GM19372 (cell line): ENCODE measurements at regions not wholly inside any gene's neighbourhood (a gene's known extent, or its start where the extent isn't known, plus 50 kb on each side); places are given as distances from the start of the nearest gene placed in this dataset.
"Not testable (repeated sequence)": the region's sequence is repeated elsewhere in the genome, so short reads cannot be mapped to it uniquely, and the experiment has no call there.

ENCODE experiments used
- ATAC-seq: cut with Tn5 transposase; IDR thresholded peaks from one replicate; pipeline ENCODE4 v1.9.1; 2021; ENCODE audit warnings: mild to moderate bottlenecking, low read depth, moderate library complexity; ENCODE audit not compliant: unreplicated experiment

DNA sequence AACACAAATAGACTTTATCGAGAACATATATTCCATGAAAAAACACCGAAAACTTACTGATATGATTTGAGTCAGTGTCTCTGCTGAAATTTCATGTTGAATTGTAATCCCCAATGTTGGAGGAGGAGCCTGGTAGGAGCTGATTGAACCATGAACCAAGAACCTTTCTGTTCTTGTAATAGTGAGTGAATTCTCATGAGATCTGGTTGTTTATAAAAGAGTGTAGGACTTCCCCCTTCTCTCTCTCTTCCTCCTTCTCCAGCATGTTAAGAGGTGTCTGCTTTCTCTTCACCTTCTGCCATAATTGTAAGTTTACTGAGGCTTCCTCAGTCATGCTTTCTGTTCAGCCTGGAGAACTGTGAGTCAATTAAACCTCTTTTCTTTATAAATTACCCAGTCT is 1289.3 kb upstream of the CITED2 start:
- ATAC-seq = no peak

DNA sequence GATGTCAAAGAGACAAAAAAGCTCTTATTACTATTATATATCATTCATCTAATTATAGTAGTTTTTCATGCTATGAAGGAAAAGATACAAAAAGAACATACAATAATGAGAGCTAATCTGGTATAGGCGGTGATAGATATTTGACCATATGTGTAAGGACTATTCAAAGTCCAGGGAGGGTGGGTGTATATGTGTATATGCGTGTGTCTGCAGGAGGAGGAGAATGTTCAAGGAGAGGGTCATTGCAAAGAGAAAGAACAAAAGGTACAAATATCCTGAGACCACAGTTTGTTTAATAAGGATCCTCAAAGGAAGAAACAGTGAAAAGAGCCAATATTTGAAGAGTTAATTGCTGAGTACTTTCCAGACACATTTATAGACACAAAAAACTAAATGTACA is 1288.6 kb upstream of the CITED2 start:
- no peak for ATAC-seq

DNA sequence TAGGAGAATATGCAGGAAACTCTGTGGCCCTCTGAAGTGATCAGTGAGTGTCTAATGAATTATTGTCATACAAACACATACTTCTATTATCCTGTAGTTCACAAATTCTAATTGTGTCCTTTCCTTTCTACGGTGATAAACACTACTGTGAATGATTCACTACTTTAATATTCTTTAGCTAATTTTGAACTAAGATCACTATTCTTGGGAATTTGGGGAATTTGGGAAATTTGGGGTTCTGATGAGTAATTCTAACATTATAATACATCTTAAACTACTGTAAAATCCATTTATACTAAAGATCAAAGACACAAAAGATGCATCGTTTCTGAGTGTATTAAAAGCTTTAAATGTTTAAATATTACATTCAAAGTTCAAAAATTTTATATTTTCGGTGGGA is 1287.2 kb upstream of the CITED2 start:
- ATAC-seq = no peak

DNA sequence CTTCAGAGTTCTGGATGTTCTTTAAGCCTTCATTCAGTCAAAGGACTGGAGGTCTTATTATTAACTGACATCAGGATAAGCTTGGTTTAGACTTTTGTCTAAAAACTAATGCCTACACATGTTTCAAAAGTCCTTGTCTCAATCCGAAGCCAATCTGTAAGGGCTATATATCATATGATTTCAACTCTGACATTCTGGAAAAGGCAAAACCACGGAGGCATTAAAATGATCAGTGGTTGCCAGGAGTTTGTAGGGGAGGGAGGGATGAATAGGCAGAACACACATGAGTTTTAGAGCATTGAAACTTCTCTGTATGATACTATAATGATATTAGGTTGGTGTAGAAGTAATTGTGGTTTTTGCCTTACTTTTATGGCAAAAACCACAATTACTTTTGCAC is 1285.8 kb upstream of the CITED2 start:
- ATAC-seq = no peak

DNA sequence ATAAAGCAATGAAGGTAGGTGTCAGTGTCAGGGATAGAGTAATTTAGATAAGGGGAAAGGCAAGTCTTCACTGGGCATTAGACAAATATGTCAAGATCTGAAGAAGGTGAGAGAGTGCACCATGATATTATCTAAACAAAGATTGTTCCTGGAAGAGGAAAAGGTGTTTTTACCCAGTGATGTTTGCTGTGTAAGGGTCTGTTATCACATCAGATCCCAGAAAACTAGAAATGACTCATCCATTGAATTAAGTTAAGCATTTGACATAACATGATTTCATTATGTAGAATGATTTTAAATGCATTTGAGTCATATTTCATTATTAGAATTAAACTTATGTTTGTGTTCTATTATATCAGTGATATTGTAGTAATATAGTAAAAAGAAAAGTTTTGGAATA is 1279.5 kb upstream of the CITED2 start:
- no peak for ATAC-seq

DNA sequence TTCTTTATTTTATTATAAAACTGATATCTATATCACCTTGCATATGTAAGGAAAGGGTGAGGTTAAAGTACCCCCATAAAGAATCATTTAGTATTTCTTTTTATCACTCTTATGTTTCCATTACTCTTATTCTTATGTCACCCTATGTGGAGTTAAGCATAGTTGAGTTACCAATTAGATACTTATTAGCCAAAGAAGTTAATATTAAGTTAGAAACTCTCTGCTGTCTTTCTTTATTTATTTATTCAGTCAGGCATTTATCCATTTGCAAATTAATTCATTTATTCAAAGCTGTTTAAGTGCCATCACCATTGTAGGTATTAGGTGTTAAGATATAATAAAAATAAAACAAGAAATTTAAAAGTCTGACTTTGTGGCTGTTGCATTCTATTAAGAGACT is 1279.1 kb upstream of the CITED2 start:
- ATAC-seq = no peak

DNA sequence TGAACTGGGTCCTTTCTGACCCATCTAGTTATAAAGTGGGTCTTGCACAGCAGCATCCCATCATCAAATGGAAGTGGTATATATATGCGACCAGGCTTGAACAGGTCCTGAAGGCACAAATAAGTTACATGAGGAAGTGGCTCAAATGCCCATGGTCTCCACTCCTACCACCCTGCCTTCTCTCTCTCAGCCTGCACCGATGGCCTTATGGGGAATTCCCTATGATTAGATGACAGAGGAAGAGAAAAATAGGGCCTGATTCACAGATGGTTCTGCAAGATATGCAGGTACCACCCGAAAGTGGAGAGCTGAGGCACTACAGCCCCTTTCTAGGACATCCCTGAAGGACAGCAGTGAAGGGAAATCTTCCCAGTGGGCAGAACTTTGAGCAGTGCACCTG is 1275.1 kb upstream of the CITED2 start:
- ATAC-seq = not testable (repeated sequence)

DNA sequence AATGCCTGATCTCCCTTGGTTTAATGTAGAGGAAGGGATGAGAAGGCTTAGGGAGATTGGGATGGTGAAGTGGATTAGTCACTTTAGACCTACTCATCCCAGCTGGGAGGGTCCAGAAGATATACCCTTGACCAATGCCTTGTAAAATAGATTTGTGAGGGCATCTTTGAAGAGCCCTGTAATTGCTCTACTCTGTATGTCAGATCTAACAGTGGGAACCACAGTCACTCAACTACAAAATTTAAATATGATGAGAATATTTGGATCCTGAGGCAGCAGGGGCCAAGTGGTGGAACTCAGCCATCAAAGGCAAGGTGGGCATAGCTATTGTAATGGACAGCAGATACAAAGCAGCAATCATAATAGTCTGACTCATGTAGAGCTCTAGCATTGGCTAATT is 1272.9 kb upstream of the CITED2 start:
- ATAC-seq = not testable (repeated sequence)

DNA sequence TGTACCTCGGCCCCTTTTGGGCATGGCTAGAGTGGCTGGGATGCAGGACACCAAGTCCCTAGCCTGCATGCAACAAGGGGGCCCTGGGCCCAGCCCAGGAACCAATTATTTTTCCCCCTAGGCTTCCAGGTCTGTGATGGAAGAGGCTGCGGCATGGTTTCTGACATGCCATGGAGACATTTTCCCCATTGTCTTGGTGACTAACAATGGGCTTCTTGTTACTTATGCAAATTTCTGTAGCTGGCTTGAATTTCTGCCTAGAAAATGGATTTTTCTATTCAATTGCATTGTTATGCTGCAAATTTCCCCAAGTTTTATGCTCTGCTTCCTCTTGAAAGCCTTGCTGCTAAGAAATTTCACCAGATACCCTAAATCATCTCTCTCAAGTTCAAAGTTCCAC is 1269.6 kb upstream of the CITED2 start:
- ATAC-seq = no peak

DNA sequence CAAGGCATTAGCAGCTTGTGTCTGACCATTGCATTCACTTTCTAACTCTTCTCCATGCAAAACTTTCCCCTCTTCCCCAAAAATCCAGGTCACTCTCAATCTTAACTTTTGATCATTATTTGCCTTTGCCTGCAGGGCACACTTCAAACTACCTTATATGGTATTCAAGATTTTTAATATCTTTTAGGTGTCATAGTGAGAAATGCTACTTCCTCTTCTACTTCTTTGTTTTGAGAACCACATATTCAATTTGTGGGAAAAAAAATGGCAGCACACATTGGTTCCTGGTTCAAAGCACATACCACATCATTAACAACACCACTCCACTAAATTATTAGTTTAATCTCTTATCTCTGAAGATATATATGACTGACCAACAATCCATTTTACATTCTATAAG is 1267.0 kb upstream of the CITED2 start:
- ATAC-seq = peak; percentile 68

DNA sequence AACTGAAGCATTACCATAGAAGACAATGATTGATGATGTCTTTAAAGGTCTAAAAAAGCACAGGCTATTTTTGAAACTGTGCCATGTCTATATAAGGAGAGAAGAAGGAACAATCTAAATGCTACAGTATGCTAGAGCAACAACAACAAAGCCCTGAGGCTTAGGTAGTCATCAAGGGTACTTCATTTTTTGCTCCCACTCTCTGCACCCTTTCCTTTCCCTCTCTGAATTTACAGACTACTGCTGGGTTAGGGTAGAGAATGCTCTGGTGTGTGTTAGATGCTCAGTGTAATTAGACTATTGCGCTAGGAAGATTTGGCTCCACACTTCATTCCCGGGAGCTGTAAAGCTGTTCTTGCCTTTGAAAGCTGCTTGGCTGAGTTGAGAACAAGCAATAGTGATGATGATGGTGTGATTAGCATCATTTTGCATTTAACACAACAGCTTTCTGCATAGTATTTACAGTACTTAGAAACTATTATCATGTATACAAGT is 1262.5 kb upstream of the CITED2 start:
- no peak for ATAC-seq

DNA sequence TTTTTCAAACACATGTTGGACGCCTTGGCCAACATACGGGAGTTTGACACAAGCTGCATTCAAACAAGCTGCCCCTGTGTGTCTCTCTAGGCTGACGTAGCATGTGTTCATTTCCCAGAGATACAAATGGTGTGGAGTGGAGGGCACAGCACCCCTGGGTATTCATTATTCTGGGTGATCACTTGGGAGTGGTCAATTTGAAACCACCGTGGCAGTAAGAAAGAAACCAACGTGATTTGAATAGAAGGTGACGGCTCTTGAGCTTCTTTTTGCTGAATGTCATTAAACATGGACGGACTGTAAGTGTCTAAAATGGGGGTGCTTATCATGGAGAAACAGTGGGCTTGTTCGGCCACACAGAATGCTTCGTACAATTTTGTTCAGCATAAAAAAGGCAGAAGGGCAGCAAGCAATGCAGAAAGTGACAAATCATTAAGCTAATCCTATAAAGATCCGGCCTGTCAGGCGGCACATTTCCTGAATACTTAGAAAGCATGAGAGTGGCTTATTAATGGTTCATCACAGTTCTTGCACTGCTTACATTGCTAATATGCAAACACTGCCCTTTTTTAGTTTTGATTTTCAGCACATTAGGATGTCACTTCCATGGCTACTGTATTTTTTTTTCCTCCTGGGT is 1261.9 kb upstream of the CITED2 start:
- ATAC-seq = no peak

DNA sequence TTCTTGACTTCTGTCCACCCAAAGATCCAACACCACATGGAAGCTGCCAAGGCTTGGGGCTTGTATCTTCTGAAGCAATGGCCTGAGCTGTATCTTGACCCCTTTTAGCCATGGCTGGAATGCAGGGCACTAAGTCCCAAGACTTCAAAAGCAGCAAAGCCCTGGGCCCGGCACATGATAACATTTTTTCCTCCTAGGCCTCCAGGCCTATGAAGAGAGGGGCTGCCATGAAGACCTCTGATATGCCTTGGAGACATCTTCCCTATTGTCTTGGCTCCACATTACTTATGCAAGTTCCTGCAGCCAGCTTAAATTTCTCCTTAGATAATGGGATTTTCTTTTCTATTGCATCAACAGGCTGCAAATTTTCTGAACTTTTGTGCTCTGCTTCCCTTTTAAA is 1252.6 kb upstream of the CITED2 start:
- no peak for ATAC-seq

DNA sequence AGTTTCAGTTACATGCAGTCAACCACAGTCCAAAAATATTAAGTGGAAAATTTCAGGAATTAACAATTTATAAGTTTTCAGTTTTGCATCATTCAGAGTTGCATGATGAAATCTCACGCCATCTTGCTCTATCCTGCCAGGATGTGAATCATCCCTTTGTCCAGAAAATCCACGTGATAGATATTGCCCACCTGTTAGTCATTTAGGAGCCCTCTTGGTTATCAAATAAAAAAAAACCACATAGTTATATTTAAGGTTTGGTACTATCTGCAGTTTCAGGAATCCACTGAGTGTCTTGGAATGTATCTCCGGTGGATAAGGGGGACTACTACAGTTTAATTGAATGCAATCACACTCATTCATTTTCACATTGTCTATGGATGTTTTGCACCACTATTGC is 1249.0 kb upstream of the CITED2 start:
- no peak for ATAC-seq

DNA sequence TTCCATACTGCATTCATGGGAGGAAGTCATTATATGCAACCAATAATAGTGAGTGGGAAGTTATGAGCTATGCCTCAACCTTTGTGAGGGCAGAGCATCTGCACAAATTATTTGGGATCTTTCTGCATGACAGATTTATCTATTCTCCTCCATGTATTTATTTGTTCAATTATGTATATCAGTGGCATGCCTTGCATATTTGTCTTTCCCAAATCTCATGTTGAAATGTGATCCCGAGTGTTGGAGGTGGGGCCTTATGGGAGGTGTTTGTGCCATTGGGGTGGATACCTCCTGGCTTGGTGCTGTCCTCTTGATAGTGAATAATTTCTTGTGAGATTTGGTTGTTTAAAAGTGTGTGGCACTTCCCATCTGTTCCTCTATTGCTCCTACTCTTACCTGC is 1246.0 kb upstream of the CITED2 start:
- ATAC-seq = no peak

DNA sequence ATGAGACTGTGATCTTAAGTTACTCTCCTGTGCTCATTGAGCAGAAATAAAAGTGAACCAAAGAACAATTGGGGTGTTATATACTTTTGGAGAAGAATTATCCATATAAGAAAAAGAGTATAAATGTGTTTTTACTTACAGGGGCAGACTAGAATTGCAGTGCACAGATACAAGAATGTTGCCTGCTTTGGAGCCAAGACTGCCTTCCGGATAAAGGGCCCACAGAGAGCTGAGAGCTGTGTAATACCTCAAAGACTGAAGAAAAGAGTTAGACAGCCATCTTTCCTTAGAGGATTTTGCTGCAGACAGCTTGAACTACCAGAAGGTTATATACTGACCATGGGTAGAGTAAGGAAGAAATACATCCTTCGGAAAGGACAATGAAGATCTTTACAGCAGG is 1235.5 kb upstream of the CITED2 start:
- no peak for ATAC-seq

DNA sequence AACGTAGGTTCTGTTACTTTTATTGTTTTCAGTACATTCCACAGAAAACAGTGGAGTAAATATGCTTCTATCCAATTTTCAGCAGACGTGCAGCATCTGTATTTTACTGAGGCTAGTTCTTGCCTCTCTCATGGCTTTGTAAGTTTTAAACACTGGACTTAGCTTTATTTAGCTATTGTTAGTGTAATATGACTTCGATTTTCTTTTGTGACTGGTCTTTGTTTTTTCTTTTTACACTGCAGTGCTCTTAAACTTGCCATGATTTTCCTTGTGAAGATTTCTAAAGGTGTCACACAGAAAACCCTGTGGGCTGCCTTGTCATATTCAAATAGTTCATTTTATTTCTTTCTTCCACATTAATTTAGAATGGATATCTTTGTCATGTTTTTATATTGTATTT is 1234.9 kb upstream of the CITED2 start:
- no peak for ATAC-seq

DNA sequence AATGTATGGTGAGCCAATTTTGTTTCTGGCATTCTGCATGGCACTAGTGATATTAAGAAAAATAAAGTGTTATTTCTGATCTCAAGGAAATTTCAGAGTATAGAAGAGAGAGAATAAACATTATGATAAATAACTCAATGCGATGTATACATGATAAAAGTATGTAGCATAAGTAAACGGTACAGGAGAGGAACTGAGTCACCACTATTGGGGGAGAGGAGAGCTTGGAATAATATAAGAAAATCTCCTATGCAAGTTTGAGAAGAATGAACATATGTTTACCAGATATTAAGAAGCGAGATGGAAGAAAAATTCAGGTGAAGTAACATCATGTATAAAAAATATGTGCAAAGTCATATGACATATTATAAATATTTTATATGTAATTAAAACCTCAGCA is 1230.3 kb upstream of the CITED2 start:
- no peak for ATAC-seq

DNA sequence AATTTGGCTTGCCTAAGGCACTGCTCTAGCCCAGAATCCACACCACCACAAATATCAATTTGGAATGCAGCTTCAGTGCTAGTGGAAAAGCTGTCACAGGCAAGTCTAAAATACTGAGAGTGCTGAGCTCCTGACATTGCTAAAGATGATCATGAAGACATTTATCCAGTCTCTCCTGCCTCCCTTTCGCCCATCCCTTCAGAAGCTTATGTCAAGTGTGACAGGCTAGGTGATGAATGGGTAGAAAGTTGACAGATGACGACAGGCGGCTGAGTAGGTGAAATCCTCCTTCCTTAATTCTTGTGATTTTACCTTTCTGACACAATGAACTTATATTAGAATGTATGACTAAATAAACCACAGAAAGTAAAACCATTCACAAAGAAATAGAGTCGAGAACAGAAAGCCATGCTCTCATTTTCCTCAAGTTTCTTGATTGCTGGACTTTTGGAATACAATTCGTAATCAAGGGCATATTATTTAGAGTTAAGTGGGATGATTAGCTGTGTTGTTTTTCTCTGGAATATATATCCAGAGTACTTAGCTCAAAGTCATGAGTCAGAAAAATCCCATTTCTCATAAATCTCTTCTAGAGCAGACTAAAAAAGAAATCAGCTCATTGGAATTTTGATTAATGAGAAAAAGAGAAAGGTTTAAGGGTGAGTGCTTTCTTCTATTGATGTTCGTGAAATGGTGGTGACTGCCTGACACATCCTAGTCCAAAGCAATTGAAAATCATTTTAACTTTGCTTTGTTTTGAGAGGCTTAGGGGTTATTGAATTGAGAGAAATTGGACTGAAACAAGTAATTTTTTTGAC is 1228.2 kb upstream of the CITED2 start:
- no peak for ATAC-seq

DNA sequence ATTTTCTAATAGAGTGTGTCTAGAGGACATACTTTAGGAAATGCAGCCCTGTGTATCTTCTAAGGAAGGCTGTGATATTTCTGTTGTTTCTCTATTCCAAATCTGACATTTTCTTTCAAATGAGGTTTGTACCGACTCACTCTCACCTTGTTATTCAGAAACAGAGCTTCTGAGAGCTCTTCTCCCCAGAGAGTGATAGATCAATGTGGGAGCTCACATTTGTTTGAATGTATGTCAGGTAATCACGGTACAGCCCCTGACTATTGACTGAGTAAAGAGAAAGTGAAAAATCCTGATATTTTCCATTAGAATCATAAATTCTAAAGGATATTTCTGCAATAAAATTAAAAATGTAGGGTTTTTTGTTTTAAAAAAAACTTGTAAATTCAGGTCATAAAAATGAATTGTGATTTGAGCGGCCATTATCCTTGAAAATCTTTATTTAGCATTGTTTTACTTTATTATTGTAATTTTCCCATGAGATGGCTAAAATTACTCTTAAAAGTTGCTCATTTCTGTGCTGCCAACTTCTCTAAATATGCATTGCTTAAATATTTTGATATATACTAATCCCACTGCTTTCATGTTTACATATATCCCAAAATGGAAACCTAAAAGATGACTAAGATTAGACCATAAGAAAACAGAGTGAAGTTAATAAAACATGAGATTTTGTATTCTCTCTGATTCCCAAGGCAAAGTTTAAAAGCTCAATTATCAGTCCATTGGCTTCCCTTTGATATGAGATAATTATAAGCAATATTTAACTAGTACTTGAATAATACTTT is 1226.8 kb upstream of the CITED2 start:
- ATAC-seq = no peak

DNA sequence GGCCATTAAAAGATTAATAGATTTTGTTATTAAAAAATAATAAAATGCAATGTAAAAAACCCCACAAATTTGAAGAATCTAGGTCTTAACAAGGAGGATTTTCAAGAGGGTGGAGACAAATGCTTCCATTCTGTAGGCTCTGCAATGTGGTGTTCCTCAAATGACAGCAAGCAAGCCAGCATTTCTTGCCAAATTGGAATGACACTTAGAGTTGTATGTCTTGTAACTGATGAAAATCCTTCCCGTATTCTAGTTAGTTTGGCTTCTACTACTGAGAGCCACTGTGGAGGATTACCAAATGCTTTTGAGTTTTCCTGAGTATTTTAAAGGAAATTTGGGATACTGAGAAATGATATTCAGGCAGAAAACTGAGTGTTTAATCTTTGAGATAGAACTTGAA is 1225.5 kb upstream of the CITED2 start:
- no peak for ATAC-seq
